HL-60 (cell line): ENCODE measurements at regions not wholly inside any gene's neighbourhood (a gene's known extent, or its start where the extent isn't known, plus 50 kb on each side); places are given as distances from the start of the nearest gene placed in this dataset.

ENCODE experiments used
- DNase-seq, 2 experiments: peaks; one replicate each; pipeline ENCODE4 v3.0.0-alpha.2; 2010 to 2020; ENCODE audit warnings: low read depth in 1 of 2, low spot score in 1 of 2
- H3K27ac ChIP-seq: fragments of 250-450 bp; sonication (Bioruptor Pico); replicated peaks from 2 replicates; pipeline ENCODE4 v1.5.1; 2020; ENCODE audit warnings: mild to moderate bottlenecking, moderate library complexity
- H3K27me3 ChIP-seq: fragments of 250-450 bp; sonication (Bioruptor Pico); 2 replicates; pipeline ENCODE4 v1.5.1; 2021; ENCODE audit warnings: mild to moderate bottlenecking, moderate library complexity; ENCODE audit not compliant: insufficient read depth, poor library complexity, severe bottlenecking
- H3K4me3 ChIP-seq: replicated peaks from 2 replicates; pipeline ENCODE4 v1.5.1; 2011; ENCODE audit warnings: mild to moderate bottlenecking, control low read depth, low read length; ENCODE audit not compliant: insufficient read depth
- CTCF ChIP-seq: IDR thresholded peaks from one replicate; pipeline ENCODE4 v1.5.1; 2011; ENCODE audit warnings: low read length, control low read depth, inconsistent platforms; ENCODE audit not compliant: insufficient read depth
- GABPA ChIP-seq: IDR thresholded peaks from 2 replicates; pipeline ENCODE4 v1.6.1; 2012; ENCODE audit warnings: low read depth
- POLR2AphosphoS5 ChIP-seq: IDR thresholded peaks from 2 replicates; pipeline ENCODE4 v1.6.1; 2012; ENCODE audit warnings: low read depth
- REST ChIP-seq: IDR thresholded peaks from 2 replicates; pipeline ENCODE4 v1.6.1; 2012; ENCODE audit warnings: low read depth; ENCODE audit not compliant: insufficient replicate concordance
- SPI1 ChIP-seq: IDR thresholded peaks from 2 replicates; pipeline ENCODE4 v1.6.1; 2012; ENCODE audit warnings: low read depth, mild to moderate bottlenecking, borderline replicate concordance

- Histone ChIP-seq H3K27ac (no peak overlapping the region), H3K4me3 (no peak overlapping the region), H3K27me3 (no peaks in the 10 kb centered on the region)
- DNase-seq, result no peak
- TF ChIP-seq GABPA (no peak), CTCF (no peak), SPI1 (no peak), POLR2AphosphoS5 (no peak)
Observed at GRCh38 chr1:82840192-82840591, 1039.5 kb downstream of the ADGRL2 start.

GRCh38 chr1:82837766-82838465, 1037.2 kb downstream of the ADGRL2 start:
- no peaks in the 10 kb centered on the region for H3K27me3 ChIP-seq
- no peak overlapping the region for H3K4me3 ChIP-seq
- DNase-seq, result no peak
- no peak overlapping the region for H3K27ac ChIP-seq
- TF ChIP-seq POLR2AphosphoS5, result no peak
- TF ChIP-seq SPI1, result no peak
- TF ChIP-seq GABPA, result no peak
- TF ChIP-seq CTCF, result no peak
- TF ChIP-seq REST, result no peak

- TF ChIP-seq POLR2AphosphoS5 (no peak), SPI1 (no peak), GABPA (no peak), CTCF (no peak), REST (no peak)
- no peak overlapping the region for H3K27ac ChIP-seq
- no peak for DNase-seq
- no peaks in the 10 kb centered on the region for H3K27me3 ChIP-seq
- no peak overlapping the region for H3K4me3 ChIP-seq
Observed at GRCh38 chr1:82836973-82837680, 1036.4 kb downstream of the ADGRL2 start.
